OCI-LY7 (cell line): ENCODE measurements at regions not wholly inside any gene's neighbourhood (a gene's known extent, or its start where the extent isn't known, plus 50 kb on each side); places are given as distances from the start of the nearest gene placed in this dataset.

Experiments used
- BruUV-seq: library from RNA; stranded (reverse); fragments of 400-500 nt; replicated peaks from 2 replicates; lab custom pipeline; 2021; lab: Mats Ljungman, UMichigan
- CTCF ChIA-PET: fragments of 300-600 bp; sonication (Branson Sonifier 250); formaldehyde crosslinking; loops from one replicate; lab custom pipeline; 2022; ENCODE audit warnings: antibody characterized with exemption; ENCODE audit not compliant: unreplicated experiment; lab: Charles Lee
- POLR2A ChIA-PET: fragments of 300-600 bp; sonication (Branson Sonifier 250); formaldehyde crosslinking; loops from one replicate; lab custom pipeline; 2022; ENCODE audit warnings: antibody characterized with exemption; lab: Charles Lee
- DNase-seq: peaks from one replicate; pipeline ENCODE4 v3.0.0-alpha.2; 2015; ENCODE audit warnings: low spot score
- H2AFZ ChIP-seq: fragments of 200-600 bp; sonication (generic), shearing (Covaris generic); 2 replicates; pipeline ENCODE4 v1.6.1; 2014; ENCODE audit warnings: mild to moderate bottlenecking, antibody characterized with exemption, low read length, moderate library complexity
- H3K27ac ChIP-seq: fragments of 200-600 bp; sonication (generic); 2 replicates; pipeline ENCODE4 v1.5.1; 2014; ENCODE audit warnings: mixed run types, low read depth, mild to moderate bottlenecking, moderate library complexity, low read length, inconsistent platforms; ENCODE audit not compliant: poor library complexity, severe bottlenecking
- H3K36me3 ChIP-seq: fragments of 200-600 bp; sonication (generic); 2 replicates; pipeline ENCODE4 v1.6.1; 2014; ENCODE audit warnings: mild to moderate bottlenecking, antibody characterized with exemption, low read length, moderate library complexity, mixed read lengths; ENCODE audit not compliant: insufficient read depth
- H3K4me1 ChIP-seq: fragments of 200-600 bp; sonication (generic); 2 replicates; pipeline ENCODE4 v1.5.1; 2014; ENCODE audit warnings: mild to moderate bottlenecking, low read length; ENCODE audit not compliant: insufficient read depth, poor library complexity, severe bottlenecking
- H3K4me2 ChIP-seq: fragments of 200-600 bp; sonication (generic); 2 replicates; pipeline ENCODE4 v1.6.1; 2014; ENCODE audit warnings: mild to moderate bottlenecking, low read length
- H3K4me3 ChIP-seq: fragments of 200-600 bp; sonication (generic); 2 replicates; pipeline ENCODE4 v1.5.1; 2014; ENCODE audit warnings: mild to moderate bottlenecking, low read depth, low read length; ENCODE audit not compliant: poor library complexity, severe bottlenecking
- H3K79me2 ChIP-seq: fragments of 200-600 bp; sonication (generic); 2 replicates; pipeline ENCODE4 v1.6.1; 2016; ENCODE audit warnings: low read depth, mild to moderate bottlenecking, low read length, moderate library complexity, mixed read lengths; ENCODE audit not compliant: insufficient read depth
- H3K9me2 ChIP-seq: fragments of 200-600 bp; sonication (generic); 2 replicates; pipeline ENCODE4 v1.6.1; 2016; ENCODE audit warnings: mild to moderate bottlenecking, low read length, mixed read lengths; ENCODE audit not compliant: insufficient read depth
- H3K9me3 ChIP-seq: fragments of 200-600 bp; sonication (generic); 2 replicates; pipeline ENCODE4 v1.6.1; 2014; ENCODE audit warnings: mild to moderate bottlenecking, mixed run types, low read length, mixed read lengths
- H4K20me1 ChIP-seq: fragments of 200-600 bp; sonication (generic); 2 replicates; pipeline ENCODE4 v1.6.1; 2014; ENCODE audit warnings: mild to moderate bottlenecking, antibody characterized with exemption, low read length, moderate library complexity, mixed read lengths; ENCODE audit not compliant: insufficient read depth
- CTCF ChIP-seq: fragments of 200-600 bp; sonication (generic); conservative IDR thresholded peaks from 2 replicates; pipeline ENCODE4 v1.5.1; 2014; ENCODE audit warnings: mild to moderate bottlenecking, antibody characterized with exemption, low read length, moderate library complexity, mixed read lengths
- EZH2phosphoT487 ChIP-seq: fragments of 200-600 bp; sonication (generic); IDR thresholded peaks from 2 replicates; pipeline ENCODE4 v1.6.1; 2018; ENCODE audit warnings: low read depth, borderline replicate concordance, mild to moderate bottlenecking, mixed run types, antibody characterized with exemption, low read length, moderate library complexity, mixed read lengths
- intact Hi-C: fragments of 100-400 bp; cut with micrococcal nuclease; formaldehyde crosslinking; loops from one replicate; pipeline ENCODE4 v1.10.0; 2022; ENCODE audit not compliant: unreplicated experiment

DNA sequence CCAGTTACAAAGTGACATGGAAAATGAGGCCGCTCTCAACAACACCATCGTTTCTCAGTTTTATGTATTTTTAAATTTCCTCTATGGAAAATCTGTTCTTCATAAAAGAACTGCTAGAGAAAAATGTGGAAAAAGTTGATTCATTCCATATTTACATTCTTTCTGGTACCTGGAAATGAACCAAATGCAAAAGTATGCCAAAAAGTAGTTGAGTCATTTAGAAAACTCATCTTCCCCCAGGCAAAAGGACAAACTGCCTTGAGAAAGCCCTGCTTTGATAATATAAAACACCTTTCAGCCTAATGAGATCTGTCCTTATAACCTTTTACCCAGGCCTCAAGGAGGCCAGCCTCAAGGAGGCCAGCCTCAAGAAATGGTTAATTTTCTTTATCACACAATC, 283.0 kb upstream of the VEPH1 start:
- Histone ChIP-seq H4K20me1 (no peaks in the 10 kb centered on the region), H3K36me3 (no peaks in the 10 kb centered on the region), H3K4me1 (no peaks in the 10 kb centered on the region), H3K4me3 (no peak overlapping the region), H3K79me2 (no peaks in the 10 kb centered on the region), H3K4me2 (no peak overlapping the region), H3K9me2 (no peaks in the 10 kb centered on the region), H3K27ac (no peak overlapping the region), H3K9me3 (no peaks in the 10 kb centered on the region), H2AFZ (no peak overlapping the region)
- intact Hi-C loops, result no loop called here
- ChIA-PET POLR2A (interaction anchor here (0.6 kb wide), 1 partner anchor 23 kb away, joined by 3 read pairs; no protein-coding TSS in a partner anchor), CTCF (no interaction called here)
- no peak for TF ChIP-seq EZH2phosphoT487
- no peak for TF ChIP-seq CTCF
- no peak for DNase-seq
- no TSS peak for BruUV-seq

DNA sequence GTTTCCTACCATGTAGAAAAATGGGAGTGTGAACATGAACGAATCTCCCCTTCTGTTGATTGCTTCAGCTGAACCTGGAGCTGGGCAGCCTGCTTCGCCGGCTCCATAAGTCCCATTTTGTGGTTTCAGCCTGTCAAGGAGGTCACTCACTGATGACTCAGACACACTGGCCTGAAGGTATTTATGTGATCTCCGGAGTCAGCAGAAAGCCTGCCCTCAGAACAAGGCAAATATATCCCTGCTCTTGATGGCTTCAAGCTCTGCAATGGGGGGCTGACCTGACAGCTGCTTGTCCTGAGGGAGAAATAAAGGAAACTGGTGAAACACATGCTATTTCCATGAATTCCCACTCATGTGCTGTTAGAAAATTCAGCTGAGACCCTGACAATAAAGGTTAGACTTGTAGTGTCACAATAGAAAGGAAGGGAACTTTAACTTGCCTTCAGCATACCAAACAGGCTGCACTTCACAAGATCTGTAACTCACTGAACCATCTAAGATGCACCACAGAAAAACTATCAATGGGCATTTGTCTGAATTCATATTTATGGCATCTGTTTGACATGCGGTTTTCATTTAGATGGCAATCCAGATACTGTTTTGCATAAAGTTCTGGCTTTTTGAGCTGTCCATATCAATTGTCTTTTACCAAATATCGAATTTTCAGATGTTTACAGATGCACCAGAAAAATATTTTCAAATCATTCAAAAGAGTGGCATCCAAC, 282.0 kb upstream of the VEPH1 start:
- TF ChIP-seq EZH2phosphoT487 (no peak), CTCF (no peak)
- Histone ChIP-seq H3K9me3 (no peaks in the 10 kb centered on the region), H3K4me3 (no peak overlapping the region), H2AFZ (no peak overlapping the region), H3K4me2 (no peak overlapping the region), H3K79me2 (no peaks in the 10 kb centered on the region), H3K36me3 (no peaks in the 10 kb centered on the region), H3K4me1 (no peaks in the 10 kb centered on the region), H3K9me2 (no peaks in the 10 kb centered on the region), H4K20me1 (no peaks in the 10 kb centered on the region), H3K27ac (no peak overlapping the region)
- intact Hi-C loops, result no loop called here
- DNase-seq, result no peak
- CTCF ChIA-PET, result no interaction called here
- BruUV-seq, result no TSS peak
- POLR2A ChIA-PET, result no interaction called here

DNA sequence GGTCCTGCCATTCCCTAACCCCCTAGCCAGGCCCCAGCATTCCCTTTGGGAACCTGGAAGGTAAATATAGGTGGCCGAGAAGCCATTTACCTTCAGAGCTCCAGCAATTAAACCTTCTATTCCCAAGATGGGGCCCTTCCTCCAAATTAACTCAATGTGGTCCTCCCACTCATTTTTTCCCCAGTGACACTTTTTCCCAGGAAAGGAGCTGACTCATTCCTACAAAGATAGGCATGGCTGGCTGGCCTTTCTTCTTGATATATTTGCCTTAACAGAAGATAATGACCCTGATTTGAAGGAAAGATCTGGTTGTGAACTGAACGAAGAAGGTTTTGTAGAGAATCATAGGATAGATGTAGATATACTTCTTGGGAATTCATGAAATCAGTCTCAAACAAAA, 279.0 kb upstream of the VEPH1 start:
- no peak for DNase-seq
- no peaks in the 10 kb centered on the region for H3K36me3 ChIP-seq
- intact Hi-C loops, result no loop called here
- CTCF ChIA-PET, result no interaction called here
- POLR2A ChIA-PET, result interaction anchor here (1.4 kb wide), 1 partner anchor 10 kb away, joined by 4 read pairs; no protein-coding TSS in a partner anchor
- no TSS peak for BruUV-seq
- no peak overlapping the region for H3K4me2 ChIP-seq
- no peaks in the 10 kb centered on the region for H3K4me1 ChIP-seq
- TF ChIP-seq CTCF (no peak), EZH2phosphoT487 (no peak)
- no peak overlapping the region for H3K4me3 ChIP-seq
- no peaks in the 10 kb centered on the region for H4K20me1 ChIP-seq
- H3K9me3 ChIP-seq, result no peaks in the 10 kb centered on the region
- H3K9me2 ChIP-seq, result no peaks in the 10 kb centered on the region
- no peak overlapping the region for H2AFZ ChIP-seq
- H3K27ac ChIP-seq, result no peak overlapping the region
- no peaks in the 10 kb centered on the region for H3K79me2 ChIP-seq
